GM21515 (cell line): ENCODE measurements at regions not wholly inside any gene's neighbourhood (a gene's known extent, or its start where the extent isn't known, plus 50 kb on each side); places are given as distances from the start of the nearest gene placed in this dataset.

Experiments
- ATAC-seq: cut with Tn5 transposase; IDR thresholded peaks from one replicate; pipeline ENCODE4 v1.9.1; 2021; ENCODE audit not compliant: unreplicated experiment

DNA sequence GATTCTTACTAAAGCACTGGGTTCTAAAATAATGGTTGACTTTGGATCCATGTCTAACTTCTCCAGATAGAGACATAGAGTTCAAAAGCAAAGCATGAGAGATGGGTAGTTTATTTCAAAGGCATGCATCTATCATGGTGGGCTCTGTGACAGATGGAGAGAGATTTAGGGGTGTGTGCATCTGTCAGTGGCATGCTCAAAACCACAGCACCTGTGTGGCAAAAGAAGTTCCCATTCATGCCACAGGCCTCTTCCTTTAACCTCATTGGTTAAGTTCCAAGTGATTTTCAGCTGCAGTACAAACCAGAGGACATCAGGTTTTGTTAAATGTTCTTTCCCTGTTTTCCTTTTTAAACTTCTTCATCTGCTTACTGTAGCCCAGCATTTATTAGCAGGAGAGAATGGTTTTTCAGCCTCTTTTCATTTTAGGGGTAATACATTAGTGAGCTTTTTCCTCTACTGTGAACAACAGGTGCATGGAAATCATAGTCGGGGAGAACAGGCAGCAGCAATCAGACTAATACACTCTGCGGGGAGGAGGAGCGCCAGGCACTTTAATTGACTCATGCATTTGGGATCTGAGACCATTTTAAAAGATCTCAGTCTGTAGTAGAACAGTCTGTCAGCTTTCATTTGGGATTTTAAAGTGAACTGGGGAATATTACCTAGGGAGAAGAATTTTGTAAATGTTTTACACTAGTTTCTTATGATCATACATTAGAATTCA lies 52.4 kb upstream of the UPP2 start:
- no peak for ATAC-seq

DNA sequence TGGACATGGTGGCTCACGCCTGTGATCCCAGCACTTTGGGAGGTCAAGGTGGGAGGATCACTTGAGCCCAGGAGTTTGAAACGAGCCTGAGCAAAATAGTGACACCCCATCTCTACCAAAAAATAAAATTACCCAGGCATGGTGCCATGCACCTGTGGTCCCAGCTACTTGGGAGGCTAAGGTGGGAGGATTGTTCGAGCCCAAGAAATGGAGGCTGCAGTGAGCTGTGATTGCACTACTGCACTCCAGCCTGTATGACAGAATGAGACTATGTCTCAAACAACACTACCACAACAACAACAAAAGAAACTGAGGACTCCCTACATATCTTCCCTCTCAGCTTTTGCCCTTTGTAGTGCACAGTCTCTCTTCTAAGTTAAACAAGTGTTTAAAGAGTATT lies 53.3 kb upstream of the UPP2 start:
- ATAC-seq, result no peak

DNA sequence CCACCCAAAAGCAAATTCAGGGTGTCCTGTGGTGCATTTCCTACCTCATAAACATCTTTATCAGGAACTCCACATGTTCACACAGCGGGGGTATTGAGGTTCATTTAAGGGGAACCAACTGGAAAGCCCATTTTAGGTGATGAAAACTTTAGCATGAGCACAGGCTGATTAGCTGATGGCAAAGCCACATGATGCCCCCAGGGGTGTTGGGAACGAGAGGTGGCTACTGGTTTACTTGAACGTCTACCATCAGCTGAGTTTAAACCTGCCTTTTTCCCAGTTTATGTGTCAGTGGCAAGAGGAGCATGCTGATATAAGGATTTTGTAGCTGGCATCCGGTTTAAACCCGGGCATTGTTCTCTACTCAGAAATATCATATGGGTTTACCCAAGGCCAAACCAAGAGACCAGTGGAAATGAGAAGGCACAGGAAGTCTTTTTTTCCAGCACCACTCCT lies 54.5 kb upstream of the UPP2 start:
- ATAC-seq, result no peak

DNA sequence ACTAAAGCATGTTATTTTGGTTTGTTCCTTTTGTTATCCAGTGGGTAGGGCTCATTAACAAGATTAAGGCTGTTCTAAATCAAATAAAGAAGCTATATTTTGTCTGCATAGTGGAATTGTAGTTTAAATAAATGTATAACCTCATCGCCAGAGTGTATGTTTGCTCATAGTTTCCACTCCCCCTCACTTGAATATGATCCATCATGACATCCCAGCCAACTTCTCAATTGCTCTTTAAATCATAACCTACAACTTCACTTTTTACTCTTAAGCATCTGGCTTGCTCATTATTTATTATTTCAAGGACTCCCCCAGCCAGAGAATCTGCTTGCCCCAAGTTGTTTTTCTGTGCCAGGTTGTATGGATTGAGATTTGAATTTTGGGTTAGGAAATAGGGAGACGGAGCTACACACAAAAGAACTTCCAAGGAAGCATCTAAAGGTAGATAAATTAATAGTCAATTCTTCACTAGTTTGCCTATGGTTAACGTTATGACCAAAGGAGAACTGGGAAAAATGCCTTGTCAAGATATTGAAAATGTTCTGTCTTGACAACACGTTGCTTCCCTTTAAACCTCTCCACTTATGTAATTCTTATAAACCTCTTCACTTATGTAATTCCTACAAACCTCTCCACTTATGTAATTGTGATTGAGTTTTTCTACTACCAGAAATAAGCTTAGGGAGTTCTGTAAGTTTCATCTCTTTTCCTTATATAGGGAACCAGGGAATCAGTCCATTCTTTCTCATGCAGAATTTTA lies 55.4 kb upstream of the UPP2 start:
- no peak for ATAC-seq

DNA sequence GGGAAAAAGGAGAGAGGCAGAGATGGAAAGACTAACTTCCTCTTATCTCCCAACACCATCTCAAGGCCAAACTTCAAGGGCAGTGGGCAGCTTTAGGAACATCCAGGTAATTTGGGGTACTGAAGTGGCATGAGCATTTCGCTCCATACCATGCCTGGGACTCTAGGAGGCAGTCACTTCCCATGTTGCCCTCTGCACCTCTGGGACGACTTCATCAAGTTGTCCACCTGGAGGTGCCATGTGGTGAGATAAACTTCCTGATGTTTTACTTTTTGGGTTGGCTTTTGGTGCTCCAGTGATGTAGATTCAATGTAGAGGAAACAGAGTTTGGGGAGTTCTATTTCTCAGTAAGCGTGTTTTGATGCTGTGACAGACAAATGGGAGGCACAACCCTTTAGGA lies 56.3 kb upstream of the UPP2 start:
- no peak for ATAC-seq

DNA sequence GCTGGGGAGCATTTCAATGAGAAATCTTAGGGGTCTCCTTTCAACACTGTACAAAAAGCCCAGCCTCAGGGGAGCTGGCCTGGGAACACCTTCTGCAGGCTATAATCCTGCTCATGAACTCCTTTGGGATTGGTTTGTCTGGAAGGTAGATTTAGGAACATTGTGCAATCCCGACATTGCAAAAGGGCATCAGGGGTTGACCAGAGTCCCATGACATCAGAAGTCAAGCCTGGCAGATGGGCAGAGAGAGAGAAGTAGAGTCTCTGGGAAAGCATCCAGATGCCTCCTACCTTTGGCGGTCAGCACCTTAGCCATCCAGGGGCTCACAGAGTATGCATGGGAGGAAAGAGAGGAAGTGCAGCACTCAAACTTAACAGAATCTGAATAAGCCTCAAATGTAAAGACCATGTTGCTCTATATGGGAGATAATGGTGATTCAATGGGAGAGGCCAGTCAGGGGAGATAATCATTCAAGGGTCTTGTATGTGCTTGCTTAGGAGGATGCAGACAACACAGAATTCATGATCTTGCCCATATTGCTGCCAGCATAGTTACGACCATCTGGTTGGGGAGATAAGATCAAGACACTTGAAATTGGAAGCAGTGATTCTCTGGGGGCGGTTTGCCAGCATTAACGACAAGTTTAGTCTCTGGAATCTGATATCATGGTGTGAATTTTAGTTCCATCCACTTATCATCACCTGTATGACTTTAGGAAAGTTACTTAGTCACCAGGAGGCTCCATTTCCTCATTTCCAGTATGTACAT lies 58.3 kb upstream of the UPP2 start:
- ATAC-seq, result no peak

DNA sequence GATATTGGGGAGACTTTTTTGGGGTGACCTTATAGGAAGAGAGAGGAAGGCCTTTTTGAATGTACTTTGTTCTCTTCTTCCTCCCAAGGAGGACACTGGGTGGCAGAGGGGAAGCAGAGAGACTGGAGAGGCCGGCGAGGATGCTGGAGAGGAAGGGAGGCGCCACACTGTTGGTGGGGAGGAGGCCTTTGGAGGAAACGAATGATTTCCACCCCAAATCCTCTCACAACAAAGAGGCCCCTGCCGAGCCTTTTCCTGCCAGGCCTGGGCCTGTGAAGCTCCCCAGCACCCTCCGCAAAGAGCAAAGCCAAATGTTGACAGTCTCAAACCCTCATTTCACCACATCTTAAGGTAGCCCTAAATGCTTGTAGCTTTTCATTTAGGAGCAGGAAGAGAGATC lies 59.0 kb upstream of the UPP2 start:
- ATAC-seq, result no peak

DNA sequence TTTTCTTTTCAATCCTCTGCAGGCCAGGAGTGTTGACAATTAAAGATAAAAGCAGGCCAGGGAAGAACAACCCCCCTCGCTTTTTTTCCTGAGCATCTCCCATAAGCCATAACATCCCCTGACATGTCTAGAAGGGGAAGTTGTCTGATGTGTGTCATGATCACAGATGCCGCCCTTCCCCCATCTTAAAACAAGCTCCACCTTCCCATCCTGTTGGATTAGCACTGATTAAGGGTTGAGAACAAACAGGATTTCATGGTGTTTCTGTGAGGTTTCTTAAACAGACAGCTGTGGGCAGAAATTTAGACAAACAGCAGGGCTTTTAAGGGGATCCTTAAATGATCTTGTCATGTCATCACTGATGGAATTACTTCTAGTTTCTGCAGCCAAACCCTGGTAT lies 59.4 kb upstream of the UPP2 start:
- ATAC-seq, result no peak

DNA sequence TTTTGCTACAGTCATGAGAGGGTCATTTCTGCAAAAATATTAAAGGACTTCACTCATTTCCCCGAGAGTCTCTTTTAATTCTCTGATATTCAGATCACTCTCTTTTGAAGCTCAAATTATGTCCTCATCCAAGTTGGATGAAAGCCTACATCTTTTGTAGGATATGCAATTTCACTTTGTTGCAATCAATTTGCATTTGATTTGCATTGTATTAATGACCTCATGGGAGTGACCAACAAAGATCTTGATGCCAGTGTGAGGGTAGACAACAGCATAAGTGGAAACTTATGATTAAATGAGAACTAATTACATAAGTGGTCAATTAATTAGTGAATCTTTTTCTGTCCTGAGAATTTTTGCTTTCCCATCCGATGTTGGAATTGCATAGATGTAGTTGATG lies 60.3 kb upstream of the UPP2 start:
- ATAC-seq, result no peak

DNA sequence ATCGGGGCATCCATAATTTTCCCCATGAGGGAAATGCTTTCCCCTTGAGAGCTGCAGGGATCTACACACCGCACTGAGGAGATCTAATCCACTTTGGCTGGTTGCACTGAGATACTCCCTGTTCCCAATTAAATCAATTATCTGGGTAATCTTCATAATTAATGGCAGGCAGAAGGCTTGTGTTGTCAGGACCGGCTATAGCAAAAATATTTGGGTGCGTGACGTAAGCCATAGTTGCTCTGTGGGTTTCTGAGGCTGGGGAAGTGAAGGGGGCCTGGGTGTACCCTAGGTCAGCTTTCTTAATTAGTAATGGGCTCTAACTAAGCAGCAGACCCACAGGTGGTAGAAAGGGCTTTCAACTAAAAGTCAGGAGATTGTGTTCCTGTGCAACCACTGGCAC lies 62.8 kb upstream of the UPP2 start:
- ATAC-seq, result no peak

DNA sequence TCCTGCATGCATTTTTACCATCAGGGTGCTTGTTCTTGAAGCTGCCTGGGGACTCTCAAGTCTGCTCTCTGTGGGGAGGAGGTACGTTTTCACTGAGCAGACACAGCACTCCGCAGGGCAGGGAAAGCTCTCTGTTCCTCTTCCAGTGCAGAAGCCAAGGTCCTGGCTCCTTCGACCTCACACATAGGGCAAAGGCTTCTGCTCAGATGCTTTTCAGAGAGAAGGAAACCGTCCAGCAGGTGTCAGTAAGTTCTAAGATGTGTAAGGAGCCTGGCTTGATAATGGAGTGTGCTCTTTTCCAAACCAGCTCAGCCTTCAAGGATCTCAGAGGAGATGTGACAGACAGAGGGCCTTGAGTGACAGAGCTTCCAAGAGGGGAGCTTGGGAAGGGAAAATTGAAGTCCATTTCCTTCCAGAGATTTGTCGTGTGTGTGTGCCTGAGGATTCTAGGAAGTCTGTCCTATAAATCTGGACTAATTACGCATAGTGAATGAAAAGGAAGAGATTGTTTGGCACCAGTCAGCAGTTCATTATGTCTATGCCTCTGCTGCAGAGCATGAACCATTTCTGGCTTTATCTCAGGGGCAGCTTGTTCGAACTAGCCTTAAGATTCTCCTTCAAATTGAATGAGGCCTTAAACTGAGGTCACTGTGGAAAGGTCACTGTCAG lies 67.3 kb upstream of the UPP2 start:
- peak; percentile 66 for ATAC-seq

DNA sequence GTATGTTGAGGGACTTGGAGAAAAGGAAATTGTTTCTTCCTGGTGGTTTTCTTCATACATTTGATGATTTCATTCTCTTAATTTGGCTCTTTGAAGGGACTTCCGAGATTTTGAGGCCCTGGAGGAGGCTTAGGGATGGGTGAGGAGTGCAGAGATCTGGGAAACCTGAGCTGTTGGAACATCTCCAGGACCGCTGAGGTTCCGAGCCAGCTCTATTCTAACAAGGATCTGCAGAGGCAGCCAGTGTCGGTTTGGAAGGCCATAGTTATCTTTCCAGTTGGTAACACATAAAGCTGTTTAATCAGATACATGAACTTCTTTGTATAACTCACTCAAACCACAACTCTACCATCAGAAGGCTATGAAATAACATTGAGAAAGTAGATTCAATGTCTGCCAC lies 70.3 kb upstream of the UPP2 start:
- no peak for ATAC-seq

DNA sequence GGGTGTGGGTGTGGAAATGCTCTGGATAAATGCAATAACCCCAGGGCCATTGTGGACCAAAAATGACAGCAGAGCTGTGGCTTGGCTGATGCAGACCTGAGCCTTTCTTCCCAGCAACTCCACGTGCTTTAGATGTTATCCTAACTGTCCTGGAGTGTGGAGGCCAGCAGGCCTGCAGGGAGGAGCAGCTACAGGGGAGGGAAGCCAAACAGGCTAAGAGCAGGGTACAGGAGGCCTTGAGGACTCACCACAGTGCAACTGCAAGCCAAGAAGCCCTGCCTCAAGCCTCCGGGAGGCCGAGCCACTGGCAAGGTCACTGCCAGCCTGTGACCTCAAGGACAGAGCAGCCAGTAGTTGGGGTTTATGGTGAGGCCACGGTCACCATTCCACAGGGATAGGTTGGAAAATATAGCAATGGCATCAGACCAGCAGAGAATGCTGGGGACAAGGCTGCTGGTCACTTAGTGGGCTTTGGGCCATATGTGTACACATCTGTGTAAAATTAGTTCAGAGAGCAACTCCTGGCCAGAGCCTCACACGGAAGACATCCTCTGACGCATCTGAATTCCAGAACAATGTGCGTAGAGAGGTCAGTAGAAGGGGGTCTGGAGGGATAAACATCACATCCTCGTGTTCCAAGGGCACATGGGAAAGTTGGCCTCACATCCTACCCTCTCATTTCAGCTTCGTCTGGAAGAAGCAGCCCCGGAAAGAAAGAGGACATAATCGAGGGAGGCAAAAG lies 76.2 kb upstream of the UPP2 start:
- no peak for ATAC-seq

DNA sequence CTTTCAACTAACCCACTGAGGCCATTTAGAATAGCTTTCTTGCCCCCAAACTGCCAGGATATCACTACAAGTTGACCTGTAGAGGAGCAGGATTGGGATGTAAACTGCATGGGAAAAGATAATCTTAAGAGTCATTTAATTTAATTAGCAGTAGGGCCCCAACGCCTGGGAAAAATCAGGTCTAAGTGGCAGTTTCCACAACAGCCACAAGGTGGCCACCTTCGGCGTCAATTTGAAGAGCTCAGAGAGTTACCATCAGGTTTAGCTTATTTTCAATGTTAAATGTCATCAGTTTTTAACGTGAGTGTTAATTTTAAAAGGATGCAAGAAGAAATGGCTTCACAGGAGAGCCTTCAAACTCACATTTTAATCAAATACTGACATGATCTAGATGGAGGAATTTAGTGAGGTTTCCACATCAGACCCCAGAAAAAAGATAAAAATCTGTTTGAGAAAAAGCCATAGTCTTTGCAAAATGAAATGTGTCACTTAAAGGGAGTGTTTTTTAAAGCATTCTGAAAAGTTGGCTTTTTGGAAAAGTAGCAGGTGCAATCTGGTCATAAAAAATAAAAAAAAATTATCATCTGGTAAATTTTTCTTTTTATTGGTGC lies 77.3 kb upstream of the UPP2 start:
- peak; percentile 86 for ATAC-seq

DNA sequence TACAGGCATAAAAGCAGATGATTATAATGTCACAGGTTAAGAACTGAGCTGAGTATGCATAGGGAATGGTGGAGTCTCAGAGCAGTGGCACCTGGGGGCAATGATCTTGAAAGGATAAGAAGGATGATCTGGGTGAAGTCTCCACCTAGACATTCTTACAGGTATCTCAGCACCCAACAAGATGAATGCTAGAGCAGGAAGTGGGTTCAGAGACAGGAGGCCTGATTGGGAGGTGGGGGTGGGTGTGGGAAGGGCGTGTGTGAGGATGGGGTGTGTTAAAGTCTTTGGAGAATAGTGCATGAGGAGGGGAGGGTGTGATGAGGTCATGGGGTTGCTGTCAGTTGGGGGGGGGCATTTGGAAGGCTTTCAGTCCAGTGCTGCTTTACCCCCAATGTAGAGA lies 78.8 kb upstream of the UPP2 start:
- ATAC-seq, result no peak

DNA sequence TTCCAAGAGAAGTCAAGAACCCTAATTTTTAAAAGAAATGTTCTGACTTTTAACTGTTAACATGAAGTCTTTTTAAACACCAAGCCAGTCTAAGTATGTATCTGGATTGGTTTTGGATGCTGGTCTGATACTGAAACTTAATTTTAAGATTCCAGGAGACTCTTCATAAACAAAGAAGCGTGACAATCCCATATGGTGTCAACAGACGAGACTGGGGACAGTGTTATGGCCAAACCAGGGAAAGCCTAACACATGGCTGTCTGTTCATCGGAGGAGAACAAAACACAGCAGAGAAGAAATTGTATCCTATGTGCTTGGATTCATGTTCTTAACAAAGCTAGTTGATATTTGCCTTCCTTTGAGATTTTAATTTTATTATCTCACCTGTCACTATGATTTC lies 80.5 kb upstream of the UPP2 start:
- no peak for ATAC-seq

DNA sequence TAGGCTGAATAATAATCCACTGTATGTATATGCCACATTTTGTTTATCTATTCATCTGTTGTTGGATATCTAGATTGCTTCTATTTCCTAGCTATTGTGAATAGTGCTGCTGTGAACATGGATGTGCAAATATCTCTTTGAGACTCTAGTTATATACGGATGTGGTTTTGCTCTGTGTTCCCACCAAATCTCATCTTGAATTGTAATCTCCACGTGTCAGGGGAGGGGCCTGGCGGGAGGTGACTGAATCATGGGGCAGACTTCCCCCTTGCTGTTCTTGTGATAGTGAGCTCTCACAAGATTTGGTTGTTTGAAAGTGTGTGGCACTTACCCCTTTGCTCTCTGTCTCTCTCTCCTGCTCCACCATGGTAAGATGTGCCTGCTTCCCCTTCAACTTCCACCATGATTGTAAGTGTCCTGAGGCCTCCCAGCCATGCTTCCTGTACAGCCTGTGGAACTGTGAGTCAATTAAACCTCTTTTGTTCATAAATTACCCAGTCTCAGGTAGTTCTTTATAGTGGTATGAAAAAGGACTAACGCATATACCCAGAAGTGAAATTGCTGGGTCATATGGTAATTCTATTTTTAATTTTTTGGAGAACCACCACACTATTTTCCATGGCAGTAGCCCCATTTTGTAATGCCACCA lies 86.1 kb upstream of the UPP2 start:
- no peak for ATAC-seq

DNA sequence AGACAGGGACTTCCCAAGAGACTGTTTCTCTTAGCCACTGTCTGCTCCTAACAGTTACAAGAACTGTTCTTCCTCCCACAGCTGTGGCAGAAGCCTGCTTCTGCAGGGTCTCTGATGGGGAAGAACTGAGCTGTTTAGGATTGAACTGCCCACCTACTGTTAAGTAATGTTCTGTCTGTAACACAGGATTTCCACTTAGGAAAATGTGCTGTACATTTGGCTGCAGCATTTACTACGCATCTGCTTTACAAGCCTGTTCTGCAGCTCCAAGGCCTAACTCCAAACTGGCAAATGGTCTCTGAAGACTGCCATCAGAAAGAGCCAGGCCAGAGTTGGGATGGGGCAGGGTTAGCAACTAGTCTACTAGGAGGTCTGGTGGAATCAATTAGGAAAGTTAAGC lies 87.8 kb upstream of the UPP2 start:
- no peak for ATAC-seq

DNA sequence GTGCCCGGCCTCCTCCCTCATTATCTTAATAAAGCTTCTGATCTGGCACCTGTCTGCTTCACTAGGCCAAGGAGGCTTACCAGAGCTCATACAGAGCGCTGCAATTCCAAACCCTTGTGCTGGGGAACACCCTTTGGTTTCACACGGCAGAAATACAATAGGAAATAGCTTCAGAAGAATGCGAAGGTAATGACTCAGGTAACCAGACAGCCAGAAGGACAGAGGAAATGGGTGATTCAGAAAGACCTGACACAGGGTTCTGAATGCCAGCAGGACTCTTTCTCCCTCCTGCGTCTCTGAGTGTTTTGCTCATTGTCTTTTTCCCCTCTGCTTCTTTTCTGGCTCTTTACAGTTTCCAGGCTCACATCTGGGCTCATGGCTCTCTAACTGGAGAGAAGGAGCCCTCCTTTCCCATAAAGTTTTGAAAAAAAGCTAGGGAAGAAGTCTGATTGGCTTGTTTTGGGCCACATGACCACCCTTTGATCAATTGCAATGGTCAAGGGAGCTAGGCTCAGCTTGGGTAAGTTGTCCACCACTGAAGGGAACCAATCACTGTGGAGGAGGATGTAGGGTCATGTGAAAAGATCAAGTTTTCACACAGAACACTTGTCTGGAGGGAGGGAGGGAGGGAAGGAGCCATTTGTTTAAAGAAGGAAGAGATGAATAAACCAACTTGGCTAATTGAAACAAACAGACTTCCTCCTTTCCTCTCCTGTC lies 90.5 kb upstream of the UPP2 start:
- ATAC-seq, result no peak
